H1 (cell line): ENCODE measurements at regions not wholly inside any gene's neighbourhood (a gene's known extent, or its start where the extent isn't known, plus 50 kb on each side); places are given as distances from the start of the nearest gene placed in this dataset.

Experiments used
- CTCF ChIA-PET: fragments of 300-600 bp; sonication (Branson Sonifier 250); formaldehyde crosslinking; loops from one replicate; lab custom pipeline; 2021; ENCODE audit not compliant: partially characterized antibody; lab: Charles Lee
- POLR2A ChIA-PET: fragments of 300-600 bp; sonication (Branson Sonifier 250); formaldehyde crosslinking; loops from one replicate; lab custom pipeline; 2021; ENCODE audit warnings: inconsistent platforms; ENCODE audit not compliant: partially characterized antibody; lab: Charles Lee
- DNase-seq, 2 experiments: peaks; one replicate each; pipeline versions ENCODE4 v3.0.0 to v3.0.0-alpha.2; 2010 to 2022; ENCODE audit warnings: low spot score in 2 of 2, low read depth in 1 of 2, mixed read lengths in 1 of 2
- FAIRE-seq: peaks from 2 replicates; lab custom pipeline; 2011; peaks lifted over from hg19 to GRCh38; lab: Jason Lieb, UNC
- H2AFZ ChIP-seq: 2 replicates; pipeline ENCODE4 v1.8.1; 2012; ENCODE audit warnings: low read length, inconsistent platforms
- H2AK5ac ChIP-seq: 2 replicates; pipeline ENCODE4 v1.6.1; 2013; ENCODE audit warnings: low read depth, low read length
- H2BK120ac ChIP-seq: replicated peaks from 2 replicates; pipeline ENCODE3; 2013; ENCODE audit warnings: low read depth, low read length, inconsistent platforms
- H2BK12ac ChIP-seq: 2 replicates; pipeline ENCODE4 v1.6.1; 2013; ENCODE audit warnings: low read depth, low read length
- H2BK15ac ChIP-seq: 2 replicates; pipeline ENCODE4 v1.6.1; 2013; ENCODE audit warnings: low read length
- H2BK20ac ChIP-seq: 2 replicates; pipeline ENCODE4 v1.6.1; 2013; ENCODE audit warnings: low read length
- H2BK5ac ChIP-seq: 2 replicates; pipeline ENCODE4 v1.6.1; 2013; ENCODE audit warnings: low read depth, low read length
- H3K14ac ChIP-seq: 2 replicates; pipeline ENCODE4 v1.6.1; 2013; ENCODE audit warnings: inconsistent platforms; ENCODE audit not compliant: insufficient read length
- H3K18ac ChIP-seq: 2 replicates; pipeline ENCODE4 v1.6.1; 2013; ENCODE audit warnings: low read length; ENCODE audit errors: extremely low read depth
- H3K23ac ChIP-seq: 2 replicates; pipeline ENCODE4 v1.6.1; 2013; ENCODE audit warnings: inconsistent platforms; ENCODE audit not compliant: insufficient read length
- H3K23me2 ChIP-seq: 2 replicates; pipeline ENCODE4 v1.6.1; 2013; ENCODE audit warnings: low read depth, low read length
- H3K27ac ChIP-seq: 2 replicates; pipeline ENCODE4 v1.6.1; 2011; ENCODE audit warnings: low read depth, low read length, inconsistent platforms
- H3K27me3 ChIP-seq, 4 experiments: replicated peaks in 1 of 4; 1 replicate in 1 of 4; 2 replicates in 3 of 4; pipeline versions ENCODE4 v1.6.1 to v1.8.1; 2011 to 2013; ENCODE audit warnings: low read length in 3 of 4, mild to moderate bottlenecking in 3 of 4, inconsistent platforms in 2 of 4, mixed read lengths in 2 of 4, moderate library complexity in 1 of 4; ENCODE audit not compliant: control insufficient read depth in 3 of 4, insufficient read depth in 3 of 4; ENCODE audit errors: extremely low read depth in 1 of 4
- H3K36me3 ChIP-seq, 4 experiments: 2 replicates each; pipeline versions ENCODE4 v1.6.1 to v1.8.1; 2011 to 2013; ENCODE audit warnings: mild to moderate bottlenecking in 4 of 4, low read length in 3 of 4, moderate library complexity in 2 of 4, control low read depth in 1 of 4, inconsistent platforms in 1 of 4; ENCODE audit not compliant: insufficient read depth in 4 of 4, control insufficient read depth in 2 of 4
- H3K4ac ChIP-seq: replicated peaks from 2 replicates; pipeline ENCODE3; 2013; ENCODE audit warnings: low read length, low read depth, mixed read lengths, inconsistent platforms; ENCODE audit not compliant: insufficient read length
- H3K4me1 ChIP-seq, 4 experiments: replicated peaks in 1 of 4; 1 replicate in 1 of 4; 2 replicates in 3 of 4; pipeline versions ENCODE4 v1.6.1 to v1.8.1; 2011 to 2013; ENCODE audit warnings: low read length in 3 of 4, inconsistent platforms in 2 of 4, mixed read lengths in 1 of 4; ENCODE audit not compliant: insufficient read depth in 4 of 4, control insufficient read depth in 3 of 4
- H3K4me2 ChIP-seq, 2 experiments: 2 replicates each; pipeline versions ENCODE4 v1.6.1 to v1.8.1; 2011 to 2013; ENCODE audit warnings: low read depth in 2 of 2, low read length in 2 of 2, control low read depth in 1 of 2, inconsistent platforms in 1 of 2, mild to moderate bottlenecking in 1 of 2; ENCODE audit not compliant: insufficient read depth in 1 of 2
- H3K4me3 ChIP-seq, 4 experiments: fragments of 200-600, 300-600 bp in 1 of 4; sonication (generic), shearing (Covaris generic), sonication (Bioruptor Twin) in 1 of 4; 2 replicates each; pipeline versions ENCODE4 v1.5.1 to v1.8.1; 2011 to 2016; ENCODE audit warnings: low read length in 4 of 4, low read depth in 3 of 4, control low read depth in 2 of 4, inconsistent platforms in 2 of 4, mild to moderate bottlenecking in 2 of 4, mixed read lengths in 1 of 4, moderate library complexity in 1 of 4; ENCODE audit not compliant: insufficient read depth in 2 of 4; ENCODE audit errors: extremely low read depth in 1 of 4
- H3K56ac ChIP-seq: replicated peaks from 2 replicates; pipeline ENCODE3; 2013; ENCODE audit warnings: low read depth, mild to moderate bottlenecking, mixed read lengths, low read length, inconsistent platforms; ENCODE audit not compliant: insufficient read length
- H3K79me1 ChIP-seq: 2 replicates; pipeline ENCODE4 v1.6.1; 2013; ENCODE audit warnings: low read depth, low read length, control low read depth
- H3K79me2 ChIP-seq, 2 experiments: 2 replicates each; pipeline versions ENCODE4 v1.6.1 to v1.8.1; 2012 to 2013; ENCODE audit warnings: low read length in 2 of 2, mild to moderate bottlenecking in 2 of 2, inconsistent platforms in 1 of 2; ENCODE audit not compliant: insufficient read depth in 2 of 2, control insufficient read depth in 1 of 2
- H3K9ac ChIP-seq, 4 experiments: replicated peaks in 1 of 4; 1 replicate in 1 of 4; 2 replicates in 3 of 4; pipeline versions ENCODE4 v1.6.1 to v1.8.1; 2011 to 2013; ENCODE audit warnings: low read depth in 3 of 4, low read length in 3 of 4, control low read depth in 2 of 4, mild to moderate bottlenecking in 2 of 4, moderate library complexity in 2 of 4, inconsistent platforms in 1 of 4; ENCODE audit errors: extremely low read depth in 1 of 4
- H3K9me3 ChIP-seq, 2 experiments: 2 replicates each; pipeline versions ENCODE4 v1.6.1 to v1.8.1; 2012 to 2013; ENCODE audit warnings: mild to moderate bottlenecking in 2 of 2, moderate library complexity in 2 of 2, control low read depth in 1 of 2, inconsistent platforms in 1 of 2, low read depth in 1 of 2, low read length in 1 of 2, mixed read lengths in 1 of 2; ENCODE audit not compliant: insufficient read depth in 2 of 2
- H4K20me1 ChIP-seq, 2 experiments: replicated peaks in 1 of 2; 2 replicates each; pipeline versions ENCODE3 to v1.8.1; 2011 to 2013; ENCODE audit warnings: inconsistent platforms in 2 of 2, low read length in 2 of 2, mild to moderate bottlenecking in 1 of 2; ENCODE audit not compliant: insufficient read depth in 2 of 2, control insufficient read depth in 1 of 2
- H4K5ac ChIP-seq: 2 replicates; pipeline ENCODE4 v1.6.1; 2013; ENCODE audit warnings: low read length, low read depth, mixed read lengths, inconsistent platforms; ENCODE audit not compliant: insufficient read length
- H4K8ac ChIP-seq: 2 replicates; pipeline ENCODE4 v1.8.0; 2013; ENCODE audit warnings: mild to moderate bottlenecking, moderate library complexity, low read length, inconsistent platforms; ENCODE audit not compliant: insufficient read depth; ENCODE audit errors: extremely low read depth
- H4K91ac ChIP-seq: replicated peaks from 2 replicates; pipeline ENCODE3; 2013; ENCODE audit warnings: low read length, mixed read lengths, inconsistent platforms; ENCODE audit not compliant: insufficient read length
- CBX5 ChIP-seq: fragments of 300-800, 300-1000 bp; sonication (generic); IDR thresholded peaks from 2 replicates; pipeline ENCODE4 v1.7.1; 2016; ENCODE audit warnings: antibody characterized with exemption, low read length, low read depth
- CBX8 ChIP-seq: fragments of 300-800, 300-1000 bp; sonication (generic); IDR thresholded peaks from 2 replicates; pipeline ENCODE4 v1.7.1; 2016; ENCODE audit warnings: low read depth, low read length, borderline replicate concordance
- NANOG ChIP-seq: IDR thresholded peaks from 2 replicates; pipeline ENCODE4 v1.6.1; 2011; ENCODE audit warnings: low read length, low read depth, mild to moderate bottlenecking, inconsistent platforms; ENCODE audit not compliant: insufficient read depth, poor library complexity, severe bottlenecking
- POLR2AphosphoS5 ChIP-seq: IDR thresholded peaks from 2 replicates; pipeline ENCODE4 v1.6.1; 2011; ENCODE audit warnings: low read depth, low read length
- SIN3A ChIP-seq, 2 experiments: IDR thresholded peaks in 1 of 2; conservative IDR thresholded peaks in 1 of 2; 2 replicates each; pipeline ENCODE4 v1.6.1; 2011 to 2012; ENCODE audit warnings: low read length in 2 of 2, improper control_type of control experiment in 1 of 2, low read depth in 1 of 2, mild to moderate bottlenecking in 1 of 2
- TAF1 ChIP-seq: IDR thresholded peaks from 2 replicates; pipeline ENCODE4 v1.6.1; 2011; ENCODE audit warnings: mild to moderate bottlenecking, low read depth, low read length
- TEAD4 ChIP-seq: IDR thresholded peaks from 2 replicates; pipeline ENCODE4 v1.6.1; 2012; ENCODE audit warnings: low read depth, low read length, inconsistent platforms, mixed read lengths
- WGBS, 2 experiments: shearing (Covaris generic) in 1 of 2; methylation state at CpG; one replicate each; pipeline versions ENCODE4 v1.1.6 to v1.1.7; 2013 to 2015; ENCODE audit warnings: low lambda C conversion rate in 2 of 2, mixed read lengths in 2 of 2, inconsistent platforms in 1 of 2, low coverage in 1 of 2, missing lambda C conversion rate in 1 of 2; ENCODE audit not compliant: insufficient replicate concordance in 2 of 2, insufficient coverage in 1 of 2, insufficient read length in 1 of 2; ENCODE audit errors: extremely low coverage in 1 of 2, missing lambda C conversion rate in 1 of 2; 5-methylcytosine and 5-hydroxymethylcytosine counted together

GRCh38 chr7:37594602-37595001 lies 89.0 kb upstream of the GPR141 start:
- H3K4me2 ChIP-seq = no peak overlapping the region
- H3K9ac ChIP-seq = no peak overlapping the region
- no peak overlapping the region for H3K27ac ChIP-seq
- WGBS, 2 experiments = 100% methylated on average over 1 of the region's 1 CpG; no CpG with 5 or more reads in 1 of the 2 experiments
- no peak overlapping the region for H3K4ac ChIP-seq
- no peak overlapping the region for H2AK5ac ChIP-seq
- no peak overlapping the region for H3K56ac ChIP-seq
- H3K18ac ChIP-seq = no peak overlapping the region
- no peak overlapping the region for H2BK5ac ChIP-seq
- DNase-seq = no peak
- no peak overlapping the region for H4K8ac ChIP-seq
- H3K4me1 ChIP-seq = no peaks in the 10 kb centered on the region
- FAIRE-seq = no peak
- no peak overlapping the region for H3K14ac ChIP-seq
- POLR2A ChIA-PET = no interaction called here
- no peak overlapping the region for H2BK20ac ChIP-seq
- no peaks in the 10 kb centered on the region for H4K20me1 ChIP-seq
- peaks cover 0 to 2% of the 10 kb centered on the region in 2 experiments; a peak in 2 of 4 replicates for H3K9me3 ChIP-seq
- no peak overlapping the region for H2BK120ac ChIP-seq
- H2AFZ ChIP-seq = no peak overlapping the region
- TF ChIP-seq SIN3A (conservative IDR thresholded peaks at IDR 0.05 in 1 of 2, IDR thresholded peaks at IDR 0.05 in 1 of 2; ENCODE audit: low read depth in 1 of 2, low read length in 2 of 2) (no peak), CBX5 (no peak), POLR2AphosphoS5 (no peak), CBX8 (no peak), NANOG (no peak), TEAD4 (no peak), TAF1 (no peak)
- no peaks in the 10 kb centered on the region for H3K36me3 ChIP-seq
- H2BK12ac ChIP-seq = no peak overlapping the region
- no peaks in the 10 kb centered on the region for H3K79me1 ChIP-seq
- H3K79me2 ChIP-seq = no peaks in the 10 kb centered on the region
- H4K5ac ChIP-seq = no peak overlapping the region
- H3K27me3 ChIP-seq = no peaks in the 10 kb centered on the region
- CTCF ChIA-PET = interaction anchor here (1.0 kb wide), 1 partner anchor 15 kb away, joined by 4 read pairs; no protein-coding TSS in a partner anchor
- no peak overlapping the region for H3K23ac ChIP-seq
- H3K4me3 ChIP-seq = no peak overlapping the region
- no peak overlapping the region for H4K91ac ChIP-seq
- no peak overlapping the region for H2BK15ac ChIP-seq
- no peaks in the 10 kb centered on the region for H3K23me2 ChIP-seq
